Lower lobe of right lung (tissue), 2 donors: ENCODE measurements at regions not wholly inside any gene's neighbourhood (a gene's known extent, or its start where the extent isn't known, plus 50 kb on each side); places are given as distances from the start of the nearest gene placed in this dataset.

ENCODE experiments used
- ATAC-seq, 2 donors: fragments of 200-7000 bp; cut with Tn5 transposase; one replicate each; pipeline ENCODE4 v1.9.1; 2020 to 2022; ENCODE audit warnings: mild to moderate bottlenecking in 2 of 2, moderate library complexity in 2 of 2
- DNase-seq: peaks from one replicate; pipeline ENCODE4 v3.0.0-alpha.2; 2020
- H3K27ac ChIP-seq: fragments of 200-600 bp; one replicate; pipeline ENCODE4 v1.8.0; 2022
- H3K27me3 ChIP-seq: fragments of 200-600 bp; one replicate; pipeline ENCODE4 v1.8.0; 2022; ENCODE audit warnings: low read depth
- H3K36me3 ChIP-seq: fragments of 200-600 bp; one replicate; pipeline ENCODE4 v1.8.0; 2022; ENCODE audit warnings: mild to moderate bottlenecking
- H3K4me1 ChIP-seq: fragments of 200-600 bp; one replicate; pipeline ENCODE4 v1.8.0; 2022
- H3K4me3 ChIP-seq: fragments of 200-600 bp; one replicate; pipeline ENCODE4 v1.8.0; 2022; ENCODE audit warnings: mild to moderate bottlenecking
- H3K9me3 ChIP-seq: fragments of 200-600 bp; one replicate; pipeline ENCODE4 v1.8.0; 2022
- intact Hi-C: fragments of 100-400 bp; cut with DNase I; formaldehyde crosslinking; loops from one replicate; pipeline ENCODE4 v1.11.0; 2022
- TF ChIP-seq, protein P1 (sequence below): fragments of 200-600 bp; IDR thresholded peaks from one replicate; pipeline ENCODE4 v1.8.0; 2022; ENCODE audit warnings: antibody characterized with exemption, mild to moderate bottlenecking
- donor health status: DM: no; HTN: yes; CAD: no; lungs with severe emphysema.

DNA sequence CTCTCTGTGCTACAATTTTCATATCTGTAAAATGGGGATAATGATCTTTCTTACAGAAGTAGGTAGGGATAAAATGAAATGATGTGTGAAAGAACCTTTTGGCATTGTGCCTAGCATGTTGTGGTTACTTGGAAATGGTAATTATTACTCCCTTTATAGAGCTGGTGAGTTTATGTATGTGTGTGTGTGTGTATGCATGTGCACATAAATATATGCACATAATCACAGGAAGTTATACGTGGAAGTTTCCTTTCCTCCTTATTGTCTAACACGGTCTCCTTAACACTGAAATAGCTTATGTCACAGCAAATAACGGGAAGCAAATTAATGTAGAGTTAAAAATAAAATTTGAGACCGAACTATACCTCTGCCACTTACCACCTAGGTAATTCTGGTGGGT, 163.7 kb upstream of the ZBED5 start:
- TF ChIP-seq, protein P1, sequence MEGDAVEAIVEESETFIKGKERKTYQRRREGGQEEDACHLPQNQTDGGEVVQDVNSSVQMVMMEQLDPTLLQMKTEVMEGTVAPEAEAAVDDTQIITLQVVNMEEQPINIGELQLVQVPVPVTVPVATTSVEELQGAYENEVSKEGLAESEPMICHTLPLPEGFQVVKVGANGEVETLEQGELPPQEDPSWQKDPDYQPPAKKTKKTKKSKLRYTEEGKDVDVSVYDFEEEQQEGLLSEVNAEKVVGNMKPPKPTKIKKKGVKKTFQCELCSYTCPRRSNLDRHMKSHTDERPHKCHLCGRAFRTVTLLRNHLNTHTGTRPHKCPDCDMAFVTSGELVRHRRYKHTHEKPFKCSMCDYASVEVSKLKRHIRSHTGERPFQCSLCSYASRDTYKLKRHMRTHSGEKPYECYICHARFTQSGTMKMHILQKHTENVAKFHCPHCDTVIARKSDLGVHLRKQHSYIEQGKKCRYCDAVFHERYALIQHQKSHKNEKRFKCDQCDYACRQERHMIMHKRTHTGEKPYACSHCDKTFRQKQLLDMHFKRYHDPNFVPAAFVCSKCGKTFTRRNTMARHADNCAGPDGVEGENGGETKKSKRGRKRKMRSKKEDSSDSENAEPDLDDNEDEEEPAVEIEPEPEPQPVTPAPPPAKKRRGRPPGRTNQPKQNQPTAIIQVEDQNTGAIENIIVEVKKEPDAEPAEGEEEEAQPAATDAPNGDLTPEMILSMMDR: no peak

DNA sequence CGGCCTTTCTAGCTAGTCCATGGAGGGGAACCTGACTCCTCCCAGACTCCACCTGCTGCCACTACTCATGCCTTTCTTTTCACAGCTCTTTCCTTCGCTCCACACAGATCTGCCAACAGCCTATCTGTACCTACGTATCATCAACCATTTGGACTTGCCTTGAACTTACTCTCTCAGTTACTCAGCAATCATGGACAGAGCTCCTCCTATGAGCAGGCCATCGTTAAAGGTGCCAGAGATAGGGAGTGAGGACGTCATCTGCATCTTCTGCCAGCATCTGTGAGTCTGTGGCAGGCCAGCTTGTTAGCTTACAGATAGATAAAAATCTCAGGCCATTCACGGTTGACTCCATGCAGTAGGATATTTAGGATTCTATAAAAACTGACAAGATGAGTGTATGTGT, 162.9 kb upstream of the ZBED5 start:
- Histone ChIP-seq H3K9me3 (no peaks in the 10 kb centered on the region), H3K27ac (no peak overlapping the region), H3K27me3 (no peaks in the 10 kb centered on the region), H3K4me3 (no peak overlapping the region), H3K4me1 (no peaks in the 10 kb centered on the region), H3K36me3 (no peaks in the 10 kb centered on the region)
- peak in 1 of 2 donors; percentile 16 for ATAC-seq
- no peak for DNase-seq
- TF ChIP-seq, protein P1: no peak
- intact Hi-C loops: loop anchor here (5.0 kb wide), 1 partner anchor 228 kb away; no protein-coding TSS in a partner anchor

More for the DNA sequence above, 163.7 kb upstream of the ZBED5 start:
- no peak for ATAC-seq
- Histone ChIP-seq H3K4me1 (no peaks in the 10 kb centered on the region), H3K4me3 (no peak overlapping the region), H3K9me3 (no peaks in the 10 kb centered on the region), H3K27me3 (no peaks in the 10 kb centered on the region), H3K36me3 (no peaks in the 10 kb centered on the region), H3K27ac (no peak overlapping the region)
- intact Hi-C loops: loop anchor here (5.0 kb wide), 1 partner anchor 229 kb away; no protein-coding TSS in a partner anchor
- no peak for DNase-seq

DNA sequence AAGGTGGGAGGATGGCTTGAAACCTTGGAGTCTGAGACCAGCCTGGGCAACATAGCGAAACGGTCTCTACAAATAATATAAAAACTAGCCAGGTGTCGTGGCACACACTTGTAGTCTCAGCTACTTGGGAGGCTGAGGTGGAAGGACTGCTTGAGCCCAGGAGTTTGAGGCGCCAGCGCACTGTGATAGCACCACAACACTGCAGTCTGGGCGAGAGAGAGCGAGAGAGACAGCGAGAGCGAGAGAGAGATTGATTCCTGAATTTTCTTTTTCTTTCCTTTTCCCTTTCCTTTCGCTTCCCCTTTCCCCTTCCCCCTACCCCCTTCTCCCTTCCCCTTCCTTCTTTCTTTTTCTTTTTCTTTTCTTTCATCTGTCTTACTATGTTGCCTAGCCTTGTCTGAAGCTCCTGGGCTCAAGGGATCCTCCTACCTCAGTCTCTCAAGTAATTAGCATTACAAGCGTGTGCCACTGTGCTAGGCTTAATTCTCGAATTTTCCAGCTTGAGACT, 162.4 kb upstream of the ZBED5 start:
- ATAC-seq: no peak
- no peaks in the 10 kb centered on the region for H3K9me3 ChIP-seq
- intact Hi-C loops: loop anchor here (5.0 kb wide), 1 partner anchor 228 kb away; no protein-coding TSS in a partner anchor

DNA sequence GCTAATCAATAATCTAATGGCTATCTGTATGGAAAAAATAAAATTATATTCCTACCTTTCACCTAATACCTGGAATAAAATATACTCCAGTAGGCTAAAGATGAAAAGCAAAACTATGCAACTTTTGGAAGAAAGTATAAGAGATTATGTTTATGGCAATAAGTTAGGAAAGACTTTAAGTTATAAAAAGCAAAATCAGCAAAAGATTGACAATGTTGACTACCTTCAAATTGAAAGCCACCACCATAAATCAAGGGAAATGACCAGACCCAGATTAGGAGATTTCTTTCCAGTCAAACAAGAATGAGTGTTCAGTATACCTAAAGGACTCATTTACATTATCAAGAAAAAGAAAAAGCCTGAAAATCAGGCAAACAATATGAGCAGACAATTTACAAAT, 159.1 kb upstream of the ZBED5 start:
- no peaks in the 10 kb centered on the region for H3K27me3 ChIP-seq
- H3K9me3 ChIP-seq: no peaks in the 10 kb centered on the region
- H3K4me1 ChIP-seq: no peaks in the 10 kb centered on the region
- TF ChIP-seq, protein P1: no peak
- no peak overlapping the region for H3K4me3 ChIP-seq
- intact Hi-C loops: loop anchor here (10.0 kb wide), 1 partner anchor 82 kb away; no protein-coding TSS in a partner anchor
- ATAC-seq (no peak), DNase-seq (no peak)
- no peaks in the 10 kb centered on the region for H3K36me3 ChIP-seq
- no peak overlapping the region for H3K27ac ChIP-seq

More for the DNA sequence above, 162.4 kb upstream of the ZBED5 start:
- Histone ChIP-seq H3K4me1 (no peaks in the 10 kb centered on the region), H3K36me3 (no peaks in the 10 kb centered on the region), H3K27me3 (no peaks in the 10 kb centered on the region), H3K4me3 (no peak overlapping the region), H3K27ac (no peak overlapping the region)
- no peak for DNase-seq
- TF ChIP-seq, protein P1: no peak

DNA sequence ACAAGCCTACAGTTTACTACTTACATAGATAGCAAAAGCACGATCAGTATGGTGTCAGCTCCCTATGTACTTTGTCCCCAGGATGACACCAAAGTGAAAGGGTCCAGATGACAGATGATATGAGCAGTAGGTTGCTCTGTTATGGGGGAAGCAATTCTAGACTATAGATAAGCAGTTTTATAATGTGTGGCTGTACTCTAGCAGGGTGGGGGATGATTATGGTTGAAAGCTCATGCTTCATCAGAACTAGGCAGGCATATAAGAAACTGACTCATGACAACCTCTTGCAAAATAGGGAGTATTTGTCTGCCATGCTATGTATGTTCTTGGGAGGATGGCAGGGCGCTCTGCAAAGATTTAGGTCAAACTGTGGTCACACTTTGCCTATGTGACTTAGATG, 158.2 kb upstream of the ZBED5 start:
- H3K9me3 ChIP-seq: no peaks in the 10 kb centered on the region
- TF ChIP-seq, protein P1: no peak
- no peak overlapping the region for H3K27ac ChIP-seq
- intact Hi-C loops: loop anchor here (10.0 kb wide), 1 partner anchor 81 kb away; no protein-coding TSS in a partner anchor
- DNase-seq (no peak), ATAC-seq (no peak)
- no peaks in the 10 kb centered on the region for H3K4me1 ChIP-seq
- no peaks in the 10 kb centered on the region for H3K27me3 ChIP-seq
- H3K36me3 ChIP-seq: no peaks in the 10 kb centered on the region
- no peak overlapping the region for H3K4me3 ChIP-seq
